Erythroblast (primary cell): ENCODE measurements at regions not wholly inside any gene's neighbourhood (a gene's known extent, or its start where the extent isn't known, plus 50 kb on each side); places are given as distances from the start of the nearest gene placed in this dataset.

ENCODE experiments used
- GATA1 ChIP-seq: IDR thresholded peaks from 2 replicates; pipeline ENCODE4 v1.6.1; 2011; ENCODE audit warnings: low read depth, mild to moderate bottlenecking, control low read depth, low read length, moderate library complexity
- POLR2A ChIP-seq: IDR thresholded peaks from 2 replicates; pipeline ENCODE4 v1.6.1; 2011; ENCODE audit warnings: mild to moderate bottlenecking, low read length

DNA sequence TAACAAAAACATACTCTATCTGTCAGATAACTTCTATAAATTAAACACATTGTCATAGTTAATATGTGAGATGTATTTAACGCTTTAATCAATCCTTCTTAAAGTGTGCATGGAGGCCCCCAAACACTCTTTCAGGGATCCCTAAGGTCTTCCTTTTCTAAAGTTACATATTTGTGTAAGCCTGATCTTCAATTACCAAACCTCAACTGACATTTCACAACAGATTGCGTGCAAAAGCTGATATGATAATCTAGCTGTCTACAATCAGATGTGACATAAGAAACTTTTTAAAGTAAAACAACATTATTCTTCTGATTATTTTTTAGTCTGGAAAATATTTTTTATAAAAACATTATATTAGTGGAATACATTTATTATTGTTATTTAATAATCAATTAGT lies 1850.4 kb downstream of the OLFM4 start:
- TF ChIP-seq POLR2A (no peak), GATA1 (no peak)
